HG03354 (cell line): ENCODE measurements at regions not wholly inside any gene's neighbourhood (a gene's known extent, or its start where the extent isn't known, plus 50 kb on each side); places are given as distances from the start of the nearest gene placed in this dataset.
"Not testable (repeated sequence)": the region's sequence is repeated elsewhere in the genome, so short reads cannot be mapped to it uniquely, and the experiment has no call there.

Experiments
- ATAC-seq: cut with Tn5 transposase; IDR thresholded peaks from one replicate; pipeline ENCODE4 v1.9.1; 2021; ENCODE audit warnings: mild to moderate bottlenecking; ENCODE audit not compliant: unreplicated experiment, poor library complexity, severe bottlenecking

DNA sequence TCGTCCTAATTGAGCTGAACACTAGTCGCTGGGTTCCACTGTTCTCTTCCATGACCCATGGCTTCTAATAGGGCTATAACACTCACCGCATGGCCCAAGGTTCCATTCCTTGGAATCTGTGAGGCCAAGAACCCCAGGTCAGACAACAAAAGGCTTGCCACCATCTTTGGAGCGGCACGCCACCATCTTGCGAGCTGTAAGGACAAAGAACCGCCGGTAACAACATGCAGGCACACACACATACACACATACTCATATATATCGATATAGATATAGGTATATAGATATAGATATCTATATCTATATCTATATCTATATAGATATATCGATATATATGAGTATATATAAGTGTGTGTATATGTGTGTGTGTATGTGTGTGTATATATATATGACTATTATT is 657.7 kb downstream of the PRIM2 start:
- not testable (repeated sequence) for ATAC-seq

DNA sequence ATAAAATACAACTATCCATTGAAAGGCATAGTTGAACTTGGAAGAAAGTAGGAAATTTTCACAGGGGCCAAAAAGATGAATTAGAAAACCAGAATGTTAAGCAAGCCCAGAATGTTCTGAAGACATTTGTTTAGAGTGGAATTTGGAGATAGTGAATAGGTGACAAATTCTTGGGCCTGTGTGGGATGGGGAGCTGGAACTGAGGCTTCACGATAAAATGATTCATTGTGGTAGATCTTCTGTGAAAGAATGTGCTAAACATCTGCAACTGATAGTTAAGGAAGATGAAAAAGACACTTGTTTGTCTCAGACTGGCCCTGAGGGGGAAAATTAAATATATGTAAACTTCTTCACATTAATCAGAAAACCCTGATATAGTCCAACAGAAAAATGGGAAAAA is 658.9 kb downstream of the PRIM2 start:
- ATAC-seq, result not testable (repeated sequence)

DNA sequence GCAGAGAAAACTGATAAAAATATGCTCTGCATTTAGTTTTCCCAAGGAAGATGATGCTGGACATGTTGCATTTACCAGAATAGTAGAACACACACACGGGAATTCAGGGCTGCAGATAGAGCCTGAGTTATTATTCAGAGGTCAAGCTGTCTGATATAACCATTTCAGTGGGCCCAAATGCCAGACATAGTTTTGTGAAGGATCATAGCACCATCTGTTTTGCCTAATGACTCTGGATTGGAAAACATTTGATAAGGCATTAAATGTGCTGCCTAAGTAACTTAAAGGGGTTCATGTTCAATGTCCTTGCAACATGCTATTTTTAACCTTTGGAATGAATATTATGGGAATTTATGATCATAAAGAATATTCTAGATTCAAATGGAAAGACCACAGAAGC is 666.2 kb downstream of the PRIM2 start:
- not testable (repeated sequence) for ATAC-seq

DNA sequence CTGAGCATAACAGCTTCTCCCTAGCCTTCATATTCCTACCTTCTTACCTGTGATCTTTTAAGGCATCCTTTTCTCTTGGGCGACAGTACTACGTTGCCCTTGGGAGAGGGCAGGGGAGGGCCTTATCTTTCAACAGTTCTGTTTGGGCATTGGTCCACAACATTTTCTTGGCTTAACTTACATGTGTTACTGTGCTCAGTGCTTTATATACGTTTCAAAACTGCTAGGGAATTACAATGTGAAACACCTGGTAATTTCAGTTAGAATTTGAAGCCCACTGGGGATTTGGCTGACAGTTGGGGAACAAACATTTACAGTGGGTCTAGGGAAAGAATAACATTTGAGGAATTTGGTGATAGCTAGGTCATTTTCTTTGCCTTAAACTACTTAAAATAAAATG is 667.1 kb downstream of the PRIM2 start:
- not testable (repeated sequence) for ATAC-seq

DNA sequence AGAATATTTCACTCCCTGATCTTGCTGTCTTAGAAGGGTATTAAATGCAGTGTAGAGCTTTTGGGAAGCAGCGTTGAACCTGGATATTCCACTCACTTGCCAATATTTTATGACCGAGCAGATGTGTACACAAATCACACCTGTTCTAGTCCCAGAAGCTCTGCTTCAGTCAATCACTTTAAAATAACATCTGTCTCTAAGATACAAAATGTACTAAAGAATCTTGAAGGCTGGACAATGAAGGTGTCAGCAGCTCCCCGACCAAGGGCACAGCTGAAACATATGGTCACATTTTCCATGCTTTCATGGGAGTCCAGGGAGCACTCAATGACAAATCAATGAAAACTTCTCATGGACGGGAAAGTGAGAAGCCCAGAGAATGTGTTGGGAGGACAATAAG is 668.3 kb downstream of the PRIM2 start:
- not testable (repeated sequence) for ATAC-seq

DNA sequence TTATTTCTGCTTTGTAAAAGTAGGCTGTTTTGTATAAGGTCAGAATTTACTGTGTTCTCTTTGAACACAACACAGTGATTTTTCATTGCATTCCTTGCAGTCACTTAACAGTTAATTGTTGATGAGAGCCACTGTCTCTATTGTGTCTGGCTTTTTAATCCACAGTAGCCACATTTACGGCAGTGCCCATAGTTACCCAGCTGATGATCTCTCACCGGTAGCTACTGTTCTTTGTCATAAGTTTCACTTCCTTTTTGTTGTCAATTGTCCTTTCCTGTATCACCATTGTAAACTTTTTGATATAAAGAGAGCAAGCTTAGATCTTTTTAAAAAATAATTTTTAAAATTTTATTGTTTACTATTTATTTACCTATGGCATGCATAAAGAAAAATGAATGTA is 669.2 kb downstream of the PRIM2 start:
- ATAC-seq, result peak; percentile 99

DNA sequence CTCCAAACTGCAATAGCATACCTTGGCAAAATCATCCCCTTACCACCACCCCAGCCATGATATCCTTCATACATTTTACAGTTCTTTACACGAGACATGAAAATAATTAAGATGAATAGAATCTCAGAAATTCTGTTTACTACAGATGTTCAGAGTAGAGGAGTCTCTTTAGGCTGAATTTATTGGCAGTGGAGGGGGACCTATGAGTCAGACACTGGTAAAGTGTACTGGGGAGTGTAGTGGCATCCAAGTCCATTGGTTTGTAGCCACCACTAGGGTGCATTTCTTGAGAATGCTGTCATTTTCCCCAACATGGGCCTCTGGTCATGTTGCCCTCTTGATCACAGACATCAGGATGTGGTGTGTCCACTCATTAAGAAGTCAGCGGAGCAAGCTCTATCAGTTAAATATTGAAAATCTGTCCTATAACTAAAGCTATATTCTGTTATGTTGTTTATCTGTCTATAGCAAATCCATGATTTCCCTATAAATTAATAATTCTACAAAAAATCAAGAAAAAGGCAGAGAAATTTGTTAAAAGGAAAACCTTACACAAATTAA is 672.2 kb downstream of the PRIM2 start:
- not testable (repeated sequence) for ATAC-seq

DNA sequence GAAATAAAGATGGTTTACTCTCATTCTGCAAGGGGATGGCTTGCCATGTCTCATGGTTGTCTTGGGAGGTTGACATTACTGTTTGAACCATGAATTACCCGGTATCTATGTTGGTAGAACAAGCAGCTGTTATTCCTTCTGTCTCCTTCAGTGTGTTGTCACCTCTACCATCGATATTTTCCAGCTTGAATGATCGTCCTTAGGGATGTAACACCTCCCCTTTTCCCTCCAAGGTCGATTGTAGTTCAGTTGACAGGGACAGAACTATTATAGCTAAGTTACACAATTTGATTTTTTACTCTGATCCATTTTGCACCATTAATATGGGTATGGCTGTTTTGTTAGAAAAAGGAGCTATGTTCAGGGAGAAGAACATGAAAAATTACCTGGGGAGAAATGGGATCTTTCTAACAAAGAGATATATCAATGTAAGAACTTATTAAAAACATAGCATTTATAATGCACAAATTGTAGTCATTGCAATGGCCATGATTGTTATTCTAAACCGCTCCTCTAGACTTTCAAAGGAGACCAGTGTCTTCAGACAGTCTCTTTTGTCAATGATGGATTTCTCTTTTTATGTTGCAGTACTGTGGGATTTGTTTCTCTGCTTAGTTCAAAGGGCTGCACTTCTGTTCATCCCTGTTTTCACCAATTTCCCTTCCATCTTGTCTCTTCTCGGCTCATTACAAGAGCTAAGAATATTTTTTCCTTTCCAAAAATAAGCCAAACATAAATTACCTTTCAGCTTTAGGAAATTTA is 681.6 kb downstream of the PRIM2 start:
- not testable (repeated sequence) for ATAC-seq

DNA sequence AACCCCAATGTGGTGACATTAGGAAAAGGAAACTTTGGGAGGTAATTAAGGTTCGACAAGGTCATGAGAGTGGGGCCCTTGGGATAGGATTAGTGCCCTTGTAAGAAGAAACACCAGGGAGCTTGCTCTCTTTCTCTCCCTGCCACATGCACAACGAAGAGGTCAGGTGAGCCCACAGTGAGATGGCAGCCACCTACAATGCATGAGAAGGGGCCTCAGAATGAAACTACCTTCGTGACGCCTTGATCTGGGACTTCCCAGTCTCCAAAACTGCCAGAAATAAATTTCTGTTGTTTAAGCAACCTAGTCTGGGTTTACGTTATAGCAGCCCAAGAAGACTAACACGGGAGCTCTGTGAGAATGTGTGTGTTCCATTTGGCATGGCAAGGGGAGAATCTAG is 682.8 kb downstream of the PRIM2 start:
- ATAC-seq, result not testable (repeated sequence)

DNA sequence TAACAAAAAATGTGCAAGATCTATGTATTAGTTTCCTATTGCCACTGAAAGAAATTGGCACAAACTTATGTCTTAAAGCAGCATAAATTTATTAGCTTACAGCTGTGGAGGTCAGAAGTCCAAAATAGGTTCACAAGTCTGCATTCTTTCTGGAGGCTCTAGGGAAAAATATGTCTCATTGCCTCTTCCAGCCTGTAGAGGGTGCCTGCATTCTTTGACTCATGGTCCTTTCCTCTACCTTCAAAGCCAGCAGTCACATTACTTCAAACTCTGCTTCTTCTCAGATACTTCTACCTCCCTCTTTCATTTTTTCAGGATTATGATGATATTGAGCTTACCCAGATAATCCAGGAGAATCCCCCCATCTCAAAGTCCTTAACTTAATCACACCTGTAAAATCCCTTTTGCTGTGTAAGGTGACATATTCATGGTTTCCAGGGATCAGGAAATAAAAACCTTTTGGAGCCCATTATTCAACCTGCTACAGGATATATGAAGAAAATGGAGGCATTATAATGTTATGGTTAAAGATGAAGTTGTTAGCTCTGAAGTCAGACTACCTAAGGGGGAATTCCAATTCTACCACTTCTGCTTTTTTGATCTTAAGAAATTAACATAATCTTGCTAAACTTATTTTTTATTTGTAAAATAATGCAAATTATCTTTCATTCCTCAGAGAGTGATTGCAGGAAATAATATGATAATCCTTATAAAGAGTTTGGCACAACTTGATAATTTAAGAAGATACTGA is 686.2 kb downstream of the PRIM2 start:
- ATAC-seq, result peak; percentile 57

DNA sequence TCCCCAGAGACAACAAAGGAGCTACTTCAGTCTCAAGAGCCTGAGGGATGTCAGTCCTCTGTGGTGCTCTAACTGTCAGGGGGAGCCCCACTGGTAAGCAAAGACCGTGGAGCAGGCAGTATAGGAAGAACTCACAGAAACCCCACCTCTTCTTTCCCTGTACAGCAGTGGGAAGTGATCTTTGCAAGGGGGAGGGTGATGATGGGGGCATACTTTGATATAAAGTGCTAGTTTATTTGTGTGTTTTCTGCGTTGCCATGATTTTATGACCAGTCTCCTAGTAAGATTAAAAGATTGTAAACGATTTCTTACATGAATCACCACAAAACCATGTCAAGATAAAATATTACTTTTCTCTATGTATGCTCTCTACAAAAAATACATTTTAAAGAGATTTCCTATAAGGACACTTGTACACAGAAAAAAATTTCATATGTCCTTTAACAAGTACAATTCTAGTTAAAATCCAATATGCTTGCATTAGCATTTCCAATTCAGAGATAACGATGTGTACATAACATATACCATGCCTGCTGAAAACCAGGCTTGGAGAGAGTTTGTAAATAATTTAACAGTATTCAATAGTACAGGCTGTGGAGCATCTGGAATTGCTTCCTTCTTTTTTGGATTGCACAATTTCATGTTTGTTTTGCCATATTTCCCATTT is 690.0 kb downstream of the PRIM2 start:
- not testable (repeated sequence) for ATAC-seq

DNA sequence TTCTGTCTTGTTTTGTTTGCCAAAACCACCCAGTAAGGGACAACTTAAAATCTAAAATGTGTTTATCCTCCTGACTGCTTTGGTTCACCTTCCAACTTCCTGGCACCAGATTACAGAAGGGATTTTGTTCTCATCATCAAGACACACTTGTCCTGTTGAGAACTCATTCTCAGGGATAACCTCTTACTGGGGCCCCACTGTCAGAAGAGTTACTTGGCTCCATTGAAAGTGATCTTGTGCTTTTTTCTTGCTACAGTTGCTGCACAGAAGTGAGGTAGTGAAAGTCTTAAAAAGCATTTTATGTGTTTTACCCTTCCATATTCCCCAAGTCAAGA is 690.5 kb downstream of the PRIM2 start:
- not testable (repeated sequence) for ATAC-seq

DNA sequence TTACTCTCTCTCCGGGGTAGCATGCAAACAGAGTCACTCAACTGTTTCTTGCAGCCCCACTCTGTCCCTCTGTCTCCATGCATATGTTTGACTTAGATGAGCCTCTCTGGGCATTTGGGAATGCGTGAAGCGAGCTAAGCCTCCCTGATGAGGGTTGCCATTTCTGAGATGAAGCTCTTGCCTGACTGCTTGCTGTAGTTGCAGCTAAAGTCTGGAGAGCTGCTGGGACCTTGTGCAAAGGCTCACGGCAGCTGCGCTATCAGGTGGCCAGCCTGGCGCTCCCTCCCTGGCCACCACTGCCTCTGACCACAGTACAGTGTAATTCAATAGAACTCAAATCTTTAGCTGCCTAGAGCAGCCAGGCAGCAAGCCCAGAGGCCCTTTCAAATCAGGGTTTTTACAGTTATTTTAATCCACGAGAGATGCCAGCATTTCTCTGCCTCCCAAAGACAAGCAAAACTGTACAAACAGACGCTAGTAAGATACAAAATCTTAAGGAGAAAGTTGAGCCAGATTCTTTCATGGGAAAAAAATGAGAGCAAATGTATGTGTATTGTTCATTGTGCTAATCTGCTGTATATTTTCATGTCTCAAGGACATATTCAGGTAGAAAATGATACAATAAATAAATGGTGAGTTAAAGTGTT is 694.6 kb downstream of the PRIM2 start:
- ATAC-seq, result not testable (repeated sequence)

DNA sequence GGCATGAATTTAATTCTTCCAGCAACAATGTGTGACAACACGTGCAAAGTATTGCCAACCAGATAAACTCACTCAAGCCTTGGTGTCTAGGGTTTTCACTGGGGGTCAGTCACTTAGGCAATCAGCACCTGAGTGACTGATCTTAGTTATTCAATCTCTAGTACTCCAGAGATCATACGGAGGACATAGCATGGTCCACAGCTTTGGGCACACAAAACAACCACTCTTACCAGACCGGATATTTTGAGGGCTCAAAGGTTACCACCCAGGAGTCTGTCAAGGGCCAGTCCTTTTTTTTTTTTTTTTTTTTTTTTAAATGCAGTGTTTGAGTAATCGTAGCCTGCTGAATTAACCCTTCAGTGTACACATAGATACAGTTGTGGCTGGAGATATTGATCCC is 699.2 kb downstream of the PRIM2 start:
- ATAC-seq, result not testable (repeated sequence)

DNA sequence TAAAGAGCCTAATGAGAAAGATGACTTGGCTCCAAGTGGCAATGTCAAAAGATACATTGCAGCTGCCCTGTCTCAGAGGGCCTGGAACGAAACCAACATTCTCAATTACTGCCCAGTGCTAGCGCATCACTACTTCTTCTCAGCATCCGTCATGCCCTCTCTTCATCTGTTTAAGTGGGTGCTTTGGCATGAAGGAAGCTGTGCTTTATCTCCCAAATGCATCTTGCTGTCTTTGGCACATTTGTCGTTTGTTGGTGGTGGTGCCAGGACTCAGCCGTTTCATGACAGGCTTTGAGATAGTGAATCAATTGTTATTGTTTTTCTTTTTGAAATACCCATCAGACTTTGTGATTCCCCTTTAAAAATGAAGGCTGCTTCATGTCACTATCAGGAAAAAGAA is 710.8 kb downstream of the PRIM2 start:
- not testable (repeated sequence) for ATAC-seq

DNA sequence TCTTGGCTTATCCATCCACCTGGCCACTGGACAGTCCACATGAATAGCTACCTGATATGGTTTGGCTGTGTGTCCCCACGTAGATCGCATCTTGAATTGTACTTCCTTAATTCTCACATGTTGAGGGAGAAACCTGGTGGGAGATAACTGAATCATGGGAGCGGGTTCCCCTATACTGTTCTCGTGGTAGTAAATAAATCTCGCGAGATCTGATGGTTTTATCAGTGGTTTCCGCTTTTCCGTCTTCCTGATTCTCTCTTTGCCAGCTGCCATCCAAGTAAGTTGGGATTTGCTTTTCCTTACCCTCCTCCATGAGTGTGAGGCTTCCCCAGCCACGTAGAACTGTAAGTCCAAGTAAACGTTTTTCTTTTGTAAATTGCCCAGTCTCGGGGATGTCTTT is 720.8 kb downstream of the PRIM2 start:
- ATAC-seq, result not testable (repeated sequence)

DNA sequence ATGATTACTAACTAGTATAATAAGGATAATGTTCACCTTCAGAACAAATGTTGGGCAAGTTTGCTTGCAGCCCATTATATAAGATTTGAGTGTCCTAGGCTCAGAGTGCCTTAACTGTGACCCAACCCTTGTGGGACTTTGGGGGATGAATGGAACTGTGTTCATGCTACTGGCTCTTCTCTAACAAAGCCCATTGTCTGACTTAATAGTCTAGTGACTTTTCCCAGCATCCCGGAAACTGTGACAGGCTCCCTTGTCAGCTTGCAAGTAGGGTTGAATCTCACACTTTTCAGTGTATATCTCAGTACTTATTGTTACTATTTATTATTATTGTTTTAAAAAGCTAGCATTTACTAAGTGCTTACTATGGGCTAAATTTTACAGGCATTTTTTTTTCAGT is 729.2 kb downstream of the PRIM2 start:
- ATAC-seq, result not testable (repeated sequence)

DNA sequence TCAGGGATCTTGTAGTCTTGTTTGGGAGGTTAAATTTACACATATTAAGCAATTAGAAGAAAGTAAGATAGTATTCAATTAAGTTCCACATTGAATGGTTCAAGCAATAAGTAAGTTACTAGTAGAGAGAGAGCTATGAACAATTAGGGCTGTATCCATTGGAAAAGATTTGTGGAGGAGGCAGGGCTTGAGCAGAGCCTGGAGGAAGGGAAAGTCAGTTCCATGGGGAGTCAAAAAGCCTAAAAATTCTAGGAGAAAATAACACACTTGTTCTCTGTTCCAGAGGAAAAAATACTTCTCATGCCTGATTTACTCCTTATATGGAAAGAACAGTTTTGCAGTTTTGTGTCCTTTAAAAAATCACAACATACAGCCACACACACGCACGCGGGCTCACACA is 730.0 kb downstream of the PRIM2 start:
- ATAC-seq, result not testable (repeated sequence)

DNA sequence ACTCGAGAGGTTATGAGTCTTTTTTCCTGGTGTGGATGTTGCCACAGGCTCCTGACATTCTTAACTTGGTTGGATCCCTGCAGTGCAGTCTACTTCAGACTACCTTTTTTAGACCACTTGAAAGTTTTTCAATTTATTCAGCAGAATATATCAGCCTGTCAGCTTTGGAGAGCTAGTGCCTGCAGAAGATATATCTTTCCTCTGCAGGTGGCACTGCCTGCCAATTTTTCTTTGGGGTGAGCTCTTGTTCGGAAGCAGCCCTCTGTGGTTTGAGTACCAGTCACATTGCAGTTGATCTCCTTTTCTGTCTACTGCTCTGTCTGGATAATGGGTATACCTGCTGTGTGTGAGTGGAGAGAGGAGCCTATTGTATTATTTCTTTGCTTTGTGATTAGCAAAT is 730.4 kb downstream of the PRIM2 start:
- ATAC-seq, result not testable (repeated sequence)
